ENCODE measurements at regions not wholly inside any gene's neighbourhood (a gene's known extent, or its start where the extent isn't known, plus 50 kb on each side); places are given as distances from the start of the nearest gene placed in this dataset.

DNA sequence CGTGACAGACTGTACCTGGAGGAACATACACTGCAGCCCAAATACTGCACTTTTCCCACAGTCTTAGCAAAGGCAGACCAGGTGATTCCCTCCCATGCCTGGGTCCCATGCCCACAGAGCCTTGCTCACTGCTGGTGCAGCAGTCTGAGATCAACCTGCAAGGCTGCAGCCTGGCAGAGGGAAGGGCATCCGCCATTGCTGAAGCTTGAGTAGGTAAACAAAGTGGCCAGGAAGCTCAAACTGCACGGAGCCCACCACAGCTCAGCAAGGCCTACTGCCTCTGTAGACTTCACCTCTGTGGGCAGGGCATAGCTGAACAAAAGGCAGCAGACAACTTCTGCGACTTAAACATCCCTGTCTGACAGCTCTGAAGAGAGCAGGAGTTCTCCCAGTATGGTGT, 597.8 kb upstream of the MBL2 start:
- H3K4me2 ChIP-seq (ENCODE audit: insufficient read depth, insufficient read length, low read length), result no peak overlapping the region
- H3K23ac ChIP-seq (ENCODE audit: insufficient read length, low read depth, low read length), result no peak overlapping the region
- TF ChIP-seq, protein P1, sequence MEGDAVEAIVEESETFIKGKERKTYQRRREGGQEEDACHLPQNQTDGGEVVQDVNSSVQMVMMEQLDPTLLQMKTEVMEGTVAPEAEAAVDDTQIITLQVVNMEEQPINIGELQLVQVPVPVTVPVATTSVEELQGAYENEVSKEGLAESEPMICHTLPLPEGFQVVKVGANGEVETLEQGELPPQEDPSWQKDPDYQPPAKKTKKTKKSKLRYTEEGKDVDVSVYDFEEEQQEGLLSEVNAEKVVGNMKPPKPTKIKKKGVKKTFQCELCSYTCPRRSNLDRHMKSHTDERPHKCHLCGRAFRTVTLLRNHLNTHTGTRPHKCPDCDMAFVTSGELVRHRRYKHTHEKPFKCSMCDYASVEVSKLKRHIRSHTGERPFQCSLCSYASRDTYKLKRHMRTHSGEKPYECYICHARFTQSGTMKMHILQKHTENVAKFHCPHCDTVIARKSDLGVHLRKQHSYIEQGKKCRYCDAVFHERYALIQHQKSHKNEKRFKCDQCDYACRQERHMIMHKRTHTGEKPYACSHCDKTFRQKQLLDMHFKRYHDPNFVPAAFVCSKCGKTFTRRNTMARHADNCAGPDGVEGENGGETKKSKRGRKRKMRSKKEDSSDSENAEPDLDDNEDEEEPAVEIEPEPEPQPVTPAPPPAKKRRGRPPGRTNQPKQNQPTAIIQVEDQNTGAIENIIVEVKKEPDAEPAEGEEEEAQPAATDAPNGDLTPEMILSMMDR (conservative IDR thresholded peaks at IDR 0.05), result no peak
- no peak for DNase-seq
- no peak overlapping the region for H3K9ac ChIP-seq (ENCODE audit: extremely low read depth, insufficient read length, low read length)
- H3K56ac ChIP-seq (ENCODE audit: insufficient read length, low read depth, low read length), result no peak overlapping the region
- no peak overlapping the region for H2AFZ ChIP-seq (ENCODE audit: low read length)
- H3K4me1 ChIP-seq (ENCODE audit: insufficient read depth, low read length), result no peaks in the 10 kb centered on the region
- Mint-ChIP-seq H3K9me3 (peaks cover 39 to 44% of the 10 kb centered on the region in 2 experiments), H3K4me1 (peaks cover 2 to 3% of the 10 kb centered on the region in 2 experiments), H3K27me3 (ENCODE audit: low read depth) (no peaks in the 10 kb centered on the region; the same call in 1 of the 2 replicates), H3K27ac (no peak overlapping the region), H3K36me3 (ENCODE audit: insufficient read depth in 1 of 3, low read depth in 3 of 3) (peaks cover 37 to 53% (median 38%) of the 10 kb centered on the region in 3 experiments), H3K4me3 (no peak overlapping the region)
- H3K23me2 ChIP-seq (ENCODE audit: insufficient read length, low read depth, low read length, poor library complexity, severe bottlenecking), result no peaks in the 10 kb centered on the region
- no peak overlapping the region for H3K4ac ChIP-seq (ENCODE audit: low read depth, low read length)
- no peak overlapping the region for H3K18ac ChIP-seq (ENCODE audit: insufficient read length, low read depth, low read length)
- WGBS (ENCODE audit: extremely low coverage, insufficient read length, low lambda C conversion rate), result no CpG with 5 or more reads among the region's 4 CpGs
- no peak overlapping the region for H2BK120ac ChIP-seq (ENCODE audit: low read depth, low read length, poor library complexity, severe bottlenecking)
- H3K27ac ChIP-seq (ENCODE audit: insufficient read length, low read depth, low read length), result no peak overlapping the region
- H3K79me2 ChIP-seq (ENCODE audit: insufficient read depth, low read length), result no peaks in the 10 kb centered on the region
- H2BK15ac ChIP-seq (ENCODE audit: low read depth, low read length), result no peak overlapping the region
- H3K27me3 ChIP-seq (ENCODE audit: insufficient read depth, low read length), result no peaks in the 10 kb centered on the region
- no peak overlapping the region for H4K5ac ChIP-seq (ENCODE audit: insufficient read length, low read depth, low read length)
- no peak overlapping the region for H2BK12ac ChIP-seq (ENCODE audit: insufficient read length, low read depth, low read length)
- no peak overlapping the region for H2BK5ac ChIP-seq (ENCODE audit: insufficient read length, low read length)
- H2BK20ac ChIP-seq (ENCODE audit: low read depth, low read length, poor library complexity, severe bottlenecking), result no peak overlapping the region
- no peaks in the 10 kb centered on the region for H3K79me1 ChIP-seq (ENCODE audit: insufficient read depth, low read depth, low read length, poor library complexity, severe bottlenecking)
- no peak overlapping the region for H3T11ph ChIP-seq (ENCODE audit: low read length)
- H3K14ac ChIP-seq (ENCODE audit: insufficient read depth, low read length), result no peak overlapping the region
- H3K9me3 ChIP-seq (ENCODE audit: control insufficient read depth, low read depth, low read length), result no peaks in the 10 kb centered on the region
- H4K91ac ChIP-seq (ENCODE audit: insufficient read length, low read depth, low read length), result no peak overlapping the region
- no peak overlapping the region for H2AK5ac ChIP-seq (ENCODE audit: insufficient read length, low read length)
- H4K20me1 ChIP-seq (ENCODE audit: control insufficient read depth, insufficient read depth, insufficient read length), result no peaks in the 10 kb centered on the region
- no peak overlapping the region for H4K8ac ChIP-seq (replicated peaks; ENCODE audit: insufficient read length, low read depth, low read length)
